Tibial nerve (tissue), 4 donors: ENCODE measurements at regions not wholly inside any gene's neighbourhood (a gene's known extent, or its start where the extent isn't known, plus 50 kb on each side); places are given as distances from the start of the nearest gene placed in this dataset.

ENCODE experiments used
- EP300 ChIP-seq, 2 donors: sonication (generic); formaldehyde crosslinking; IDR thresholded peaks; one replicate each; pipeline ENCODE4 v1.6.1; 2017; ENCODE audit warnings: antibody characterized with exemption in 2 of 2, mild to moderate bottlenecking in 1 of 2
- TF ChIP-seq, protein P1 (sequence below), 5 experiments: fragments of 200-600 bp in 3 of 5; fragments of 450-650 bp in 2 of 5; sonication (generic) in 3 of 5; IDR thresholded peaks; one replicate each; pipeline ENCODE4 v1.5.1; 2016 to 2019; ENCODE audit warnings: antibody characterized with exemption in 5 of 5, mild to moderate bottlenecking in 3 of 5, moderate library complexity in 2 of 5

DNA sequence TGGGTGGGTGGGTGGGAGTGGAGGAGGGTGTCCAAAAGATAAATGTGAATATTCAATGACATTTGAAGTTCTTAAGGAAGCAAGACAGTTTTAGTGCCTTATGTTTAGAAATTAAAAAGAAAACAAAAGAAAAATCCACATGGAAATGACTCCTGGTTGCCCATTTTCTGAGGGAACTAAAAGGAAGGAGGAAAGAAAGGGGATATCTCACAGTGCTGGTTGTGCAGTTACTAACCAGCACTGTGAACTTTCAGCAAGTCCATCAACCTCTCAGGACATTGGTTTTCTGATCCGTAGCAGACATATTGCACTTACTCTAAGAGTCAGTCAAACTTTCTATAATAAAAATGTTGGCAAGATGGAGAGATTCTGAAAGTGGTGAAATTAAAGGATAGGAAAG, 431.0 kb upstream of the CLINT1 start:
- no peak for TF ChIP-seq EP300 (IDR thresholded peaks at IDR 0.05)
- TF ChIP-seq, protein P1, sequence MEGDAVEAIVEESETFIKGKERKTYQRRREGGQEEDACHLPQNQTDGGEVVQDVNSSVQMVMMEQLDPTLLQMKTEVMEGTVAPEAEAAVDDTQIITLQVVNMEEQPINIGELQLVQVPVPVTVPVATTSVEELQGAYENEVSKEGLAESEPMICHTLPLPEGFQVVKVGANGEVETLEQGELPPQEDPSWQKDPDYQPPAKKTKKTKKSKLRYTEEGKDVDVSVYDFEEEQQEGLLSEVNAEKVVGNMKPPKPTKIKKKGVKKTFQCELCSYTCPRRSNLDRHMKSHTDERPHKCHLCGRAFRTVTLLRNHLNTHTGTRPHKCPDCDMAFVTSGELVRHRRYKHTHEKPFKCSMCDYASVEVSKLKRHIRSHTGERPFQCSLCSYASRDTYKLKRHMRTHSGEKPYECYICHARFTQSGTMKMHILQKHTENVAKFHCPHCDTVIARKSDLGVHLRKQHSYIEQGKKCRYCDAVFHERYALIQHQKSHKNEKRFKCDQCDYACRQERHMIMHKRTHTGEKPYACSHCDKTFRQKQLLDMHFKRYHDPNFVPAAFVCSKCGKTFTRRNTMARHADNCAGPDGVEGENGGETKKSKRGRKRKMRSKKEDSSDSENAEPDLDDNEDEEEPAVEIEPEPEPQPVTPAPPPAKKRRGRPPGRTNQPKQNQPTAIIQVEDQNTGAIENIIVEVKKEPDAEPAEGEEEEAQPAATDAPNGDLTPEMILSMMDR (IDR thresholded peaks at IDR 0.05), result no peak
